T47D (cell line): ENCODE measurements at regions not wholly inside any gene's neighbourhood (a gene's known extent, or its start where the extent isn't known, plus 50 kb on each side); places are given as distances from the start of the nearest gene placed in this dataset.

Experiments used
- DNase-seq, 2 experiments: peaks; one replicate each; pipeline versions ENCODE4 v3.0.0 to v3.0.0-alpha.2; 2011 to 2012; ENCODE audit warnings: low read depth in 1 of 2, low spot score in 1 of 2
- JUND ChIP-seq: IDR thresholded peaks from 2 replicates; pipeline ENCODE4 v1.6.1; 2012; ENCODE audit warnings: low read depth
- in situ Hi-C: cut with HindIII; loops from 2 replicates; pipeline ENCODE4 v1.10.0; 2016; ENCODE audit warnings: low sequenced_read_pairs, low pct_unique_long_range_greater_than_20kb

GRCh38 chr3:73885862-73886261 lies 261.1 kb upstream of the PDZRN3 start:
- no peak for TF ChIP-seq JUND
- in situ Hi-C loops, result no loop called here

GRCh38 chr3:73884361-73884760 lies 259.6 kb upstream of the PDZRN3 start:
- in situ Hi-C loops, result no loop called here
- no peak for TF ChIP-seq JUND
- DNase-seq, result no peak

More at GRCh38 chr3:73885862-73886261, 261.1 kb upstream of the PDZRN3 start:
- DNase-seq, result no peak

GRCh38 chr3:73883497-73883896 lies 258.8 kb upstream of the PDZRN3 start:
- in situ Hi-C loops, result no loop called here
- no peak for DNase-seq
- TF ChIP-seq JUND, result no peak

- TF ChIP-seq JUND, result no peak
- no peak for DNase-seq
- in situ Hi-C loops, result no loop called here
Observed at GRCh38 chr3:73874606-73875369, 250.0 kb upstream of the PDZRN3 start.

GRCh38 chr3:73874161-73874560 lies 249.4 kb upstream of the PDZRN3 start:
- TF ChIP-seq JUND, result no peak
- in situ Hi-C loops, result no loop called here
- DNase-seq, result no peak

GRCh38 chr3:73868688-73869315 lies 244.1 kb upstream of the PDZRN3 start:
- in situ Hi-C loops, result no loop called here
- DNase-seq, result peak; percentile 39 to 60
- TF ChIP-seq JUND, result no peak

- in situ Hi-C loops, result no loop called here
- DNase-seq, result no peak
Observed at GRCh38 chr3:73867524-73867923, 242.8 kb upstream of the PDZRN3 start.

GRCh38 chr3:73866846-73867245 lies 242.1 kb upstream of the PDZRN3 start:
- no peak for TF ChIP-seq JUND
- DNase-seq, result no peak
- in situ Hi-C loops, result no loop called here

More at GRCh38 chr3:73867524-73867923, 242.8 kb upstream of the PDZRN3 start:
- TF ChIP-seq JUND, result no peak

- DNase-seq, result no peak
- no peak for TF ChIP-seq JUND
- in situ Hi-C loops, result no loop called here
Observed at GRCh38 chr3:73863546-73864079, 238.9 kb upstream of the PDZRN3 start.

GRCh38 chr3:73855813-73856212 lies 231.1 kb upstream of the PDZRN3 start:
- TF ChIP-seq JUND, result no peak
- in situ Hi-C loops, result no loop called here
- no peak for DNase-seq

GRCh38 chr3:73848173-73848906 lies 223.6 kb upstream of the PDZRN3 start:
- no peak for TF ChIP-seq JUND
- in situ Hi-C loops, result no loop called here
- DNase-seq, result peak; percentile 9 to 51

- in situ Hi-C loops, result no loop called here
- TF ChIP-seq JUND, result no peak
- no peak for DNase-seq
Observed at GRCh38 chr3:73846951-73847350, 222.2 kb upstream of the PDZRN3 start.

GRCh38 chr3:73839032-73839431 lies 214.3 kb upstream of the PDZRN3 start:
- in situ Hi-C loops, result no loop called here
- DNase-seq, result no peak

More at GRCh38 chr3:73839032-73839431, 214.3 kb upstream of the PDZRN3 start:
- TF ChIP-seq JUND, result no peak
